HepG2 (cell line): ENCODE measurements at regions not wholly inside any gene's neighbourhood (a gene's known extent, or its start where the extent isn't known, plus 50 kb on each side); places are given as distances from the start of the nearest gene placed in this dataset.
"Not testable (repeated sequence)": the region's sequence is repeated elsewhere in the genome, so short reads cannot be mapped to it uniquely, and the experiment has no call there.

ENCODE experiments used
- ATF1 ChIP-seq: IDR thresholded peaks from 2 replicates; pipeline ENCODE4 v1.6.1; 2016; ENCODE audit warnings: mild to moderate bottlenecking, control low read depth
- FOXA3 ChIP-seq: IDR thresholded peaks from 2 replicates; pipeline ENCODE4 v1.6.1; 2016; ENCODE audit warnings: missing genetic modification reagents, missing compliant biosample characterization
- MXI1 ChIP-seq: IDR thresholded peaks from 3 replicates; pipeline ENCODE4 v1.6.1; 2012; ENCODE audit warnings: low read depth, low read length, inconsistent platforms, borderline replicate concordance
- POLR2AphosphoS5 ChIP-seq: IDR thresholded peaks from 2 replicates; pipeline ENCODE4 v1.6.1; 2012; ENCODE audit warnings: low read depth, low read length
- TBP ChIP-seq: sonication (generic); formaldehyde crosslinking; IDR thresholded peaks from 2 replicates; pipeline ENCODE4 v1.5.0; 2020; ENCODE audit warnings: missing genetic modification reagents
- TF ChIP-seq, protein P1 (sequence below): sonication (generic); formaldehyde crosslinking; IDR thresholded peaks from 2 replicates; pipeline ENCODE4 v1.5.0; 2020; ENCODE audit warnings: mild to moderate bottlenecking, missing genetic modification reagents, moderate library complexity

DNA sequence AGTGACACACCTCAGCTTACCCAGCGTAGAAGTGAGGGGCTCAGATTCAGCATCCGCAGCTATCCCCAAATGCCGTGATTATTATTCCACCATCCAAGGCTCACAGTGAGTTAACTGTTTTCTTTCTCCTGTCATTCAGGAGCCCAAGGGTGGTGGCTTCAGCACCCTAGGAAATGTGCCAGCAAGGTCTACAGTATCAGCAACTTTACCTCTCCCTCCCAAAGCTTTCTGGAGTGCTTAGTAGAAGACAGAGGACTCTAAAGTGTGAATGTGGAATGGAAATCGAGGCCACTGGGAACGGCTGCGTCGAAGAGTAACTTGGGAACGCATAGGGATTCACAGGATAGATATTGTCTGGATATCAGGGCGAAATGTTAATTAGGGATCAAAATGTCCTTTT lies 763.8 kb upstream of the TPTE start:
- TF ChIP-seq ATF1 (CRISPR knock-in tag); MXI1; POLR2AphosphoS5; TBP (CRISPR knock-in tag); FOXA3 (CRISPR knock-in tag): not testable (repeated sequence)
- TF ChIP-seq, protein P1, sequence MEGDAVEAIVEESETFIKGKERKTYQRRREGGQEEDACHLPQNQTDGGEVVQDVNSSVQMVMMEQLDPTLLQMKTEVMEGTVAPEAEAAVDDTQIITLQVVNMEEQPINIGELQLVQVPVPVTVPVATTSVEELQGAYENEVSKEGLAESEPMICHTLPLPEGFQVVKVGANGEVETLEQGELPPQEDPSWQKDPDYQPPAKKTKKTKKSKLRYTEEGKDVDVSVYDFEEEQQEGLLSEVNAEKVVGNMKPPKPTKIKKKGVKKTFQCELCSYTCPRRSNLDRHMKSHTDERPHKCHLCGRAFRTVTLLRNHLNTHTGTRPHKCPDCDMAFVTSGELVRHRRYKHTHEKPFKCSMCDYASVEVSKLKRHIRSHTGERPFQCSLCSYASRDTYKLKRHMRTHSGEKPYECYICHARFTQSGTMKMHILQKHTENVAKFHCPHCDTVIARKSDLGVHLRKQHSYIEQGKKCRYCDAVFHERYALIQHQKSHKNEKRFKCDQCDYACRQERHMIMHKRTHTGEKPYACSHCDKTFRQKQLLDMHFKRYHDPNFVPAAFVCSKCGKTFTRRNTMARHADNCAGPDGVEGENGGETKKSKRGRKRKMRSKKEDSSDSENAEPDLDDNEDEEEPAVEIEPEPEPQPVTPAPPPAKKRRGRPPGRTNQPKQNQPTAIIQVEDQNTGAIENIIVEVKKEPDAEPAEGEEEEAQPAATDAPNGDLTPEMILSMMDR (CRISPR knock-in tag) = not testable (repeated sequence)
